B cell (primary cell): ENCODE measurements at regions not wholly inside any gene's neighbourhood (a gene's known extent, or its start where the extent isn't known, plus 50 kb on each side); places are given as distances from the start of the nearest gene placed in this dataset.

ENCODE experiments used
- CTCF ChIP-seq: fragments of 200-600 bp; IDR thresholded peaks from one replicate; pipeline ENCODE4 v1.8.0; 2022; ENCODE audit warnings: antibody characterized with exemption, mild to moderate bottlenecking
- EZH2 ChIP-seq: IDR thresholded peaks from 2 replicates; pipeline ENCODE4 v1.6.1; 2012; ENCODE audit warnings: borderline replicate concordance, low read depth, mild to moderate bottlenecking, moderate library complexity, low read length; ENCODE audit not compliant: insufficient read depth, poor library complexity, severe bottlenecking

GRCh38 chr10:10510179-10510578, 507.5 kb upstream of the CELF2 start:
- TF ChIP-seq CTCF (no peak), EZH2 (no peak)
